Daoy (cell line): ENCODE measurements at regions not wholly inside any gene's neighbourhood (a gene's known extent, or its start where the extent isn't known, plus 50 kb on each side); places are given as distances from the start of the nearest gene placed in this dataset.
"Not testable (repeated sequence)": the region's sequence is repeated elsewhere in the genome, so short reads cannot be mapped to it uniquely, and the experiment has no call there.

Experiments
- DNase-seq: peaks from one replicate; pipeline ENCODE4 v3.0.0-alpha.2; 2015; ENCODE audit warnings: low read depth

- DNase-seq: no peak
Measured at GRCh38 chr10:93220296-93221170, 146.8 kb downstream of the CYP26A1 start.

GRCh38 chr10:93221171-93221496 lies 147.4 kb downstream of the CYP26A1 start:
- DNase-seq: no peak

GRCh38 chr10:93221521-93221920 lies 147.8 kb downstream of the CYP26A1 start:
- DNase-seq: no peak

- no peak for DNase-seq
Measured at GRCh38 chr10:93222211-93222754, 148.6 kb downstream of the CYP26A1 start.

- no peak for DNase-seq
Measured at GRCh38 chr10:93222876-93223275, 149.2 kb downstream of the CYP26A1 start.

GRCh38 chr10:93223336-93223735 lies 149.6 kb downstream of the CYP26A1 start:
- DNase-seq: no peak

- DNase-seq: no peak
Measured at GRCh38 chr10:93224005-93224779, 150.5 kb downstream of the CYP26A1 start.

GRCh38 chr10:93225938-93226337 lies 152.2 kb downstream of the CYP26A1 start:
- no peak for DNase-seq

- no peak for DNase-seq
Measured at GRCh38 chr10:93226619-93227018, 152.9 kb downstream of the CYP26A1 start.

- DNase-seq: not testable (repeated sequence)
Measured at GRCh38 chr10:93230596-93230995, 156.9 kb downstream of the CYP26A1 start.

GRCh38 chr10:93232159-93232558 lies 158.5 kb downstream of the CYP26A1 start:
- not testable (repeated sequence) for DNase-seq

- not testable (repeated sequence) for DNase-seq
Measured at GRCh38 chr10:93234940-93235339, 161.2 kb downstream of the CYP26A1 start.

GRCh38 chr10:93235686-93236085 lies 162.0 kb downstream of the CYP26A1 start:
- DNase-seq: peak; percentile 12

- DNase-seq: no peak
Measured at GRCh38 chr10:93236393-93237040, 162.8 kb downstream of the CYP26A1 start.

GRCh38 chr10:93245147-93245546 lies 171.5 kb downstream of the CYP26A1 start:
- no peak for DNase-seq

GRCh38 chr10:93245779-93246178 lies 172.1 kb downstream of the CYP26A1 start:
- no peak for DNase-seq

- DNase-seq: no peak
Measured at GRCh38 chr10:93248583-93249227, 175.0 kb downstream of the CYP26A1 start.

- no peak for DNase-seq
Measured at GRCh38 chr10:93250010-93250409, 176.3 kb downstream of the CYP26A1 start.

- no peak for DNase-seq
Measured at GRCh38 chr10:93254180-93254853, 180.6 kb downstream of the CYP26A1 start.

GRCh38 chr10:93255546-93255945 lies 181.9 kb downstream of the CYP26A1 start:
- no peak for DNase-seq
